Cardiac septum (tissue), 1 donor: ENCODE measurements at regions not wholly inside any gene's neighbourhood (a gene's known extent, or its start where the extent isn't known, plus 50 kb on each side); places are given as distances from the start of the nearest gene placed in this dataset.

Source experiments
- DNase-seq: peaks from one replicate; pipeline ENCODE4 v3.0.0-alpha.2; 2020; ENCODE audit warnings: low spot score
- intact Hi-C: fragments of 100-400 bp; cut with DNase I; formaldehyde crosslinking; loops from one replicate; pipeline ENCODE4 v1.14.0; 2022
- donor health status: DM: no; HTN: no; CAD: no.

GRCh38 chr9:13429301-13430190 is 150.1 kb upstream of the MPDZ start:
- no peak for DNase-seq
- intact Hi-C loops = loop anchor here (5.0 kb wide), 4 partner anchors 77 to 973 kb away; no protein-coding TSS in a partner anchor

GRCh38 chr9:13428766-13429165 is 149.3 kb upstream of the MPDZ start:
- no peak for DNase-seq
- intact Hi-C loops = loop anchor here (5.0 kb wide), 4 partner anchors 76 to 974 kb away; no protein-coding TSS in a partner anchor

GRCh38 chr9:13427587-13427986 is 148.1 kb upstream of the MPDZ start:
- intact Hi-C loops = loop anchor here (2.0 to 5.0 kb wide), 5 partner anchors 75 to 1001 kb away; no protein-coding TSS in a partner anchor
- no peak for DNase-seq

GRCh38 chr9:13426606-13427005 is 147.1 kb upstream of the MPDZ start:
- intact Hi-C loops = loop anchor here (2.0 to 5.0 kb wide), 5 partner anchors 74 to 1002 kb away; no protein-coding TSS in a partner anchor
- no peak for DNase-seq

GRCh38 chr9:13424872-13425271 is 145.4 kb upstream of the MPDZ start:
- DNase-seq = no peak
- intact Hi-C loops = loop anchor here (5.0 kb wide), 4 partner anchors 73 to 977 kb away; no protein-coding TSS in a partner anchor

- DNase-seq = no peak
- intact Hi-C loops = no loop called here
Observed at GRCh38 chr9:13424204-13424603, 144.7 kb upstream of the MPDZ start.

GRCh38 chr9:13414349-13414748 is 134.9 kb upstream of the MPDZ start:
- intact Hi-C loops = no loop called here

GRCh38 chr9:13412331-13412730 is 132.8 kb upstream of the MPDZ start:
- intact Hi-C loops = no loop called here
- no peak for DNase-seq

More at GRCh38 chr9:13414349-13414748, 134.9 kb upstream of the MPDZ start:
- no peak for DNase-seq

GRCh38 chr9:13411791-13412190 is 132.3 kb upstream of the MPDZ start:
- DNase-seq = no peak
- intact Hi-C loops = no loop called here

- intact Hi-C loops = no loop called here
Observed at GRCh38 chr9:13410566-13411031, 131.1 kb upstream of the MPDZ start.

GRCh38 chr9:13397661-13398060 is 118.2 kb upstream of the MPDZ start:
- no peak for DNase-seq
- intact Hi-C loops = no loop called here

More at GRCh38 chr9:13410566-13411031, 131.1 kb upstream of the MPDZ start:
- no peak for DNase-seq

GRCh38 chr9:13397220-13397619 is 117.7 kb upstream of the MPDZ start:
- DNase-seq = no peak
- intact Hi-C loops = no loop called here

GRCh38 chr9:13396418-13396817 is 116.9 kb upstream of the MPDZ start:
- intact Hi-C loops = no loop called here

GRCh38 chr9:13395156-13395555 is 115.7 kb upstream of the MPDZ start:
- no peak for DNase-seq
- intact Hi-C loops = no loop called here

More at GRCh38 chr9:13396418-13396817, 116.9 kb upstream of the MPDZ start:
- DNase-seq = no peak

- no peak for DNase-seq
- intact Hi-C loops = no loop called here
Observed at GRCh38 chr9:13388157-13388556, 108.7 kb upstream of the MPDZ start.

- intact Hi-C loops = no loop called here
- no peak for DNase-seq
Observed at GRCh38 chr9:13387734-13388067, 108.2 kb upstream of the MPDZ start.

- no peak for DNase-seq
- intact Hi-C loops = no loop called here
Observed at GRCh38 chr9:13386935-13387733, 107.6 kb upstream of the MPDZ start.

- no peak for DNase-seq
- intact Hi-C loops = no loop called here
Observed at GRCh38 chr9:13386316-13386715, 106.8 kb upstream of the MPDZ start.

- intact Hi-C loops = no loop called here
- DNase-seq = no peak
Observed at GRCh38 chr9:13383855-13384254, 104.4 kb upstream of the MPDZ start.

GRCh38 chr9:13383216-13383615 is 103.7 kb upstream of the MPDZ start:
- no peak for DNase-seq
- intact Hi-C loops = no loop called here
